ENCODE measurements at regions not wholly inside any gene's neighbourhood (a gene's known extent, or its start where the extent isn't known, plus 50 kb on each side); places are given as distances from the start of the nearest gene placed in this dataset.

DNA sequence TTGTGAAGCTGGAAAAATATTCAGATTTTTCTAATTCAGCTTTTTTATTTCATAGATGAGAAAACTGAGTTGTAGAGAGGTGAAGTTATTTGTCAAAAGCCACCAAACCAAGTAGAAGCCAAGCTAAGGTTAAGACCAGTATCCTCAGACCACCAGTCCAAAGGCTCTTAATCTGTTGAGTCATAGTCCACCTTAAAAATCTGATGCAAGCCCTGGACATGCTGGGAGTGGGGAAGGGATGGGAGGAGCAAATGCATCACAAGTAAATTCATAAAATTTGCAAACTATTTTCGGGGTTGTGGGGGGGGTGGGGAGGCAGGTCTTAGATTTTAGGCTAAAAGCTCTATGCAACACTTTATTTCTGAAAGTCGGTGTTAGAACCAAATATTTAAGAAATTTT lies 307.7 kb upstream of the SEMA6D start:
- Histone ChIP-seq H3K9me3 (ENCODE audit: control insufficient read depth in 1 of 2, insufficient read depth in 1 of 2, low read length in 2 of 2) (peaks cover 0 to 3% of the 10 kb centered on the region in 2 experiments), H3K27me3 (ENCODE audit: control insufficient read depth in 1 of 2, insufficient read depth in 2 of 2, low read length in 2 of 2) (no peaks in the 10 kb centered on the region), H3K4me3 (ENCODE audit: low read length) (no peak overlapping the region), H3K4me1 (ENCODE audit: insufficient read depth, low read length) (no peaks in the 10 kb centered on the region), H3K27ac (ENCODE audit: low read depth in 1 of 2, low read length in 2 of 2) (no peak overlapping the region), H3K36me3 (ENCODE audit: insufficient read depth, low read length) (no peaks in the 10 kb centered on the region)
- Mint-ChIP-seq H3K4me1 (ENCODE audit: low read depth) (no peaks in the 10 kb centered on the region), H3K36me3 (ENCODE audit: low read depth) (no peaks in the 10 kb centered on the region), H3K27me3 (no peaks in the 10 kb centered on the region), H3K9me3 (no peaks in the 10 kb centered on the region), H3K27ac (no peak overlapping the region), H3K4me3 (no peak overlapping the region)
- ATAC-seq (ENCODE audit: poor library complexity) (no peak), DNase-seq (no peak)
- ChIA-PET POLR2A (no interaction called here), CTCF (no interaction called here)
- TF ChIP-seq, protein P1, sequence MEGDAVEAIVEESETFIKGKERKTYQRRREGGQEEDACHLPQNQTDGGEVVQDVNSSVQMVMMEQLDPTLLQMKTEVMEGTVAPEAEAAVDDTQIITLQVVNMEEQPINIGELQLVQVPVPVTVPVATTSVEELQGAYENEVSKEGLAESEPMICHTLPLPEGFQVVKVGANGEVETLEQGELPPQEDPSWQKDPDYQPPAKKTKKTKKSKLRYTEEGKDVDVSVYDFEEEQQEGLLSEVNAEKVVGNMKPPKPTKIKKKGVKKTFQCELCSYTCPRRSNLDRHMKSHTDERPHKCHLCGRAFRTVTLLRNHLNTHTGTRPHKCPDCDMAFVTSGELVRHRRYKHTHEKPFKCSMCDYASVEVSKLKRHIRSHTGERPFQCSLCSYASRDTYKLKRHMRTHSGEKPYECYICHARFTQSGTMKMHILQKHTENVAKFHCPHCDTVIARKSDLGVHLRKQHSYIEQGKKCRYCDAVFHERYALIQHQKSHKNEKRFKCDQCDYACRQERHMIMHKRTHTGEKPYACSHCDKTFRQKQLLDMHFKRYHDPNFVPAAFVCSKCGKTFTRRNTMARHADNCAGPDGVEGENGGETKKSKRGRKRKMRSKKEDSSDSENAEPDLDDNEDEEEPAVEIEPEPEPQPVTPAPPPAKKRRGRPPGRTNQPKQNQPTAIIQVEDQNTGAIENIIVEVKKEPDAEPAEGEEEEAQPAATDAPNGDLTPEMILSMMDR (IDR thresholded peaks at IDR 0.05), result no peak
- intact Hi-C loops (cut with DNase I, micrococcal nuclease), result no loop called here

DNA sequence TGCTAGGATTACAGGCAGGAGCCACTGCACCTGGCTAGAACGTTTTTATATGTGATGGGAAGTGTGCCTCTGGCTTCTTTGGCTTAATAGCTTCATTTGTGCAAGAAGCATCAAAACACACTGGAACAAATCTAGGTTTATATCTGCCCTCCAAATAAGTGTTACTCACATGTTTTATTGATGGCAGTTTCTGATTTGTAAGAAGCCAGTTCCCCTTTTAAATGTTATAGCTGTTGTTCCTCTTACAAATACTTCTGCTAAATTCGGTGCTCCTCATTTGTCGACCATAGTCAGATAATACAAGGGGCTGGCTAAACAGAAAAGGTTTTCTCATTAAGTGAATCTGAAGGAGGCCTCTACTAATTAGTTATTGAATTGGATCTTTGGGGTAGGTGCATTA lies 307.1 kb upstream of the SEMA6D start:
- ChIA-PET POLR2A (no interaction called here), CTCF (no interaction called here)
- H3K27me3 ChIP-seq (ENCODE audit: control insufficient read depth in 1 of 2, insufficient read depth in 2 of 2, low read length in 2 of 2), result no peaks in the 10 kb centered on the region

GRCh38 chr15:47411733-47412132 lies 305.6 kb upstream of the SEMA6D start:
- no peak for ATAC-seq (ENCODE audit: poor library complexity)
- no peak for DNase-seq
- Histone ChIP-seq H3K27ac (ENCODE audit: low read depth in 1 of 2, low read length in 2 of 2) (no peak overlapping the region), H3K4me1 (ENCODE audit: insufficient read depth, low read length) (no peaks in the 10 kb centered on the region), H3K4me3 (ENCODE audit: low read length) (no peak overlapping the region), H3K9me3 (ENCODE audit: control insufficient read depth in 1 of 2, insufficient read depth in 1 of 2, low read length in 2 of 2) (peaks cover 0 to 3% of the 10 kb centered on the region in 2 experiments), H3K27me3 (ENCODE audit: control insufficient read depth in 1 of 2, insufficient read depth in 2 of 2, low read length in 2 of 2) (no peaks in the 10 kb centered on the region), H3K36me3 (ENCODE audit: insufficient read depth, low read length) (no peaks in the 10 kb centered on the region)
- no peaks in the 10 kb centered on the region for H3K4me1 Mint-ChIP-seq (ENCODE audit: low read depth)
- H3K9me3 Mint-ChIP-seq, result no peaks in the 10 kb centered on the region
- no peaks in the 10 kb centered on the region for H3K27me3 Mint-ChIP-seq
- intact Hi-C loops (cut with DNase I, micrococcal nuclease), result no loop called here
- ChIA-PET CTCF (no interaction called here), POLR2A (no interaction called here)
- no peak overlapping the region for H3K27ac Mint-ChIP-seq
- no peak overlapping the region for H3K4me3 Mint-ChIP-seq
- TF ChIP-seq, protein P1 (IDR thresholded peaks at IDR 0.05), result no peak
- H3K36me3 Mint-ChIP-seq (ENCODE audit: low read depth), result no peaks in the 10 kb centered on the region

More for the DNA sequence above, 307.1 kb upstream of the SEMA6D start:
- H3K4me3 ChIP-seq (ENCODE audit: low read length), result no peak overlapping the region
- no peaks in the 10 kb centered on the region for H3K36me3 ChIP-seq (ENCODE audit: insufficient read depth, low read length)
- H3K4me1 Mint-ChIP-seq (ENCODE audit: low read depth), result no peaks in the 10 kb centered on the region
- H3K36me3 Mint-ChIP-seq (ENCODE audit: low read depth), result no peaks in the 10 kb centered on the region
- TF ChIP-seq, protein P1 (IDR thresholded peaks at IDR 0.05), result no peak
- no peak for DNase-seq
- H3K27ac ChIP-seq (ENCODE audit: low read depth in 1 of 2, low read length in 2 of 2), result no peak overlapping the region
- intact Hi-C loops (cut with DNase I, micrococcal nuclease), result no loop called here
- H3K4me1 ChIP-seq (ENCODE audit: insufficient read depth, low read length), result no peaks in the 10 kb centered on the region
- H3K9me3 ChIP-seq (ENCODE audit: control insufficient read depth in 1 of 2, insufficient read depth in 1 of 2, low read length in 2 of 2), result peaks cover 0 to 3% of the 10 kb centered on the region in 2 experiments
- no peak for ATAC-seq (ENCODE audit: poor library complexity)
- H3K9me3 Mint-ChIP-seq, result no peaks in the 10 kb centered on the region
- no peaks in the 10 kb centered on the region for H3K27me3 Mint-ChIP-seq
- no peak overlapping the region for H3K4me3 Mint-ChIP-seq
- H3K27ac Mint-ChIP-seq, result no peak overlapping the region

All from CD4-positive, alpha-beta T cell (primary cell).